Psoas muscle (tissue), 7 donors: ENCODE measurements at regions not wholly inside any gene's neighbourhood (a gene's known extent, or its start where the extent isn't known, plus 50 kb on each side); places are given as distances from the start of the nearest gene placed in this dataset.

ENCODE experiments used
- ATAC-seq, 4 donors: fragments of 200-7000 bp; cut with Tn5 transposase; one replicate each; pipeline ENCODE4 v1.9.1; 2020; ENCODE audit warnings: moderate library complexity in 3 of 4, mild to moderate bottlenecking in 2 of 4
- DNase-seq, 2 donors: peaks; one replicate each; pipeline ENCODE4 v3.0.0-alpha.2; 2020
- H3K27ac ChIP-seq: fragments of 200-600 bp; one replicate; pipeline ENCODE4 v1.8.0; 2022
- H3K27me3 ChIP-seq, 3 donors: fragments of 200-600 bp in 1 of 3; one replicate each; pipeline versions ENCODE4 v1.6.1 to v1.8.0; 2013 to 2022; ENCODE audit warnings: low read length in 2 of 3, mild to moderate bottlenecking in 2 of 3, moderate library complexity in 1 of 3; ENCODE audit not compliant: insufficient read depth in 3 of 3
- H3K36me3 ChIP-seq, 2 donors: fragments of 200-600 bp in 1 of 2; one replicate each; pipeline versions ENCODE4 v1.6.1 to v1.8.0; 2013 to 2022; ENCODE audit warnings: low read depth in 1 of 2, mild to moderate bottlenecking in 1 of 2, moderate library complexity in 1 of 2; ENCODE audit not compliant: insufficient read depth in 1 of 2
- H3K4me1 ChIP-seq: fragments of 200-600 bp; one replicate; pipeline ENCODE4 v1.8.0; 2022
- H3K4me3 ChIP-seq: fragments of 200-600 bp; one replicate; pipeline ENCODE4 v1.8.0; 2022; ENCODE audit warnings: mild to moderate bottlenecking
- H3K9me3 ChIP-seq: fragments of 200-600 bp; one replicate; pipeline ENCODE4 v1.8.0; 2022
- CTCF ChIP-seq: fragments of 200-600 bp; IDR thresholded peaks from one replicate; pipeline ENCODE4 v1.8.0; 2022; ENCODE audit warnings: antibody characterized with exemption
- WGBS, 3 donors: extraction: QIAGEN DNeasy Blood & Tissue Kit; methylation state at CpG; one replicate each; pipeline versions ENCODE4 v1.1.6 to v1.1.7; 2013; 5-methylcytosine and 5-hydroxymethylcytosine counted together
- intact Hi-C, 2 donors: fragments of 100-400 bp; cut with DNase I; formaldehyde crosslinking; loops; one replicate each; pipeline versions ENCODE4 v1.11.0 to v1.14.2; 2022
- donor health status: healthy with polysubstance abuse.
- donor health status: DM: no; HTN: no; CAD: no; lungs with moderate emphysema.
- donor health status: Bipolar disorder and iron deficiency.
- donor health status: healthy.
- donor health status: DM: yes; HTN: yes; CAD: no.
- donor health status: DM: no; HTN: no; CAD: no.
- donor health status: DM: yes; HTN: yes; CAD: no.

GRCh38 chr2:37796481-37796880 lies 125.0 kb upstream of the CDC42EP3 start:
- Histone ChIP-seq H3K27ac (no peak overlapping the region), H3K36me3 (no peaks in the 10 kb centered on the region), H3K4me1 (peaks cover 38% of the 10 kb centered on the region), H3K27me3 (no peaks in the 10 kb centered on the region), H3K9me3 (no peaks in the 10 kb centered on the region), H3K4me3 (no peak overlapping the region)
- ATAC-seq (no peak), DNase-seq (no peak)
- WGBS, 3 donors: 84 to 89% (median 86%) methylated on average over 4 of the region's 4 CpGs
- intact Hi-C loops: loop anchor here in 1 of 2 donors (2.0 kb wide), 1 partner anchor 30 kb away; no protein-coding TSS in a partner anchor
- TF ChIP-seq CTCF: no peak

- DNase-seq: no peak
- Histone ChIP-seq H3K9me3 (no peaks in the 10 kb centered on the region), H3K4me3 (no peak overlapping the region), H3K27ac (no peak overlapping the region), H3K36me3 (no peaks in the 10 kb centered on the region), H3K27me3 (no peaks in the 10 kb centered on the region), H3K4me1 (peaks cover 38% of the 10 kb centered on the region)
- TF ChIP-seq CTCF: no peak
- intact Hi-C loops: loop anchor here in 1 of 2 donors (2.0 kb wide), 1 partner anchor 30 kb away; no protein-coding TSS in a partner anchor
- ATAC-seq: no peak
- WGBS, 3 donors: 77 to 87% (median 77%) methylated on average over 3 of the region's 3 CpGs
Observed at GRCh38 chr2:37797081-37797480, 125.6 kb upstream of the CDC42EP3 start.

DNA sequence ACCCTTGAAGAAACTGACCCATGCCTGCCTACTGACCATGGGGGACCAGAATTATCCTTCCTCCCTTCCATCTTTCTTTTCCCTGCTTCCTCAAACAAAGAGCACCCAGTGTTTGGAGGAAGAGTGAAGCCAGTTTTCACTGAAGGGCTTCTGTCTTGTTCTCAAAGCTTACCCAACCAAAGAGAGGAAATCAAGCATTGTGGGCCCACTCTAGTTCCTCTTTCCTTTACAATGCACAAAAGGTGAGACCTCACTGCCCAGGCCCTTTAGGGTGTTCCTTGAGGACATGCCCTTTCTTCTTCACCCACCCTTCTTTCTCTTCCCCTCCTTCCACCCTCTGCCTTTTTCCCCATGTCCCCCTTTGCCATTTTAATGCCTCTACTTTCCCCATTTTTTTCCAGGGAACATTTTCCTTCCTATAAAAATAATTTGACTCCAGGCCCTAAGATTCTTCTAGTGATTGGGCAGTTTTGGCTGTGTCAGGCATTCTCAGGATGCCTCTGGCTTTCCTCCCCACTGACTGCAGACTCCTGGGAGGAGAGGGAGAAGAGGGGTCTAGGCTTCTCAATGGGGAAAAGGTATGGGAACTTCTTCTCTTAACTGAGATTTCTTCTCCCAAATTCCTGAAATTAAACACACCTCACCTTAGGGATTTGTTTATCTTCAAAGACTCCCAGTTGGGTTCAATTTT lies 126.6 kb upstream of the RMDN2 start:
- no peaks in the 10 kb centered on the region for H3K9me3 ChIP-seq
- H3K36me3 ChIP-seq: no peaks in the 10 kb centered on the region
- DNase-seq (no peak), ATAC-seq (no peak)
- no peak overlapping the region for H3K4me3 ChIP-seq
- no peak for TF ChIP-seq CTCF
- H3K4me1 ChIP-seq: peaks cover 30% of the 10 kb centered on the region
- no peaks in the 10 kb centered on the region for H3K27me3 ChIP-seq
- intact Hi-C loops: no loop called here
- H3K27ac ChIP-seq: no peak overlapping the region

DNA sequence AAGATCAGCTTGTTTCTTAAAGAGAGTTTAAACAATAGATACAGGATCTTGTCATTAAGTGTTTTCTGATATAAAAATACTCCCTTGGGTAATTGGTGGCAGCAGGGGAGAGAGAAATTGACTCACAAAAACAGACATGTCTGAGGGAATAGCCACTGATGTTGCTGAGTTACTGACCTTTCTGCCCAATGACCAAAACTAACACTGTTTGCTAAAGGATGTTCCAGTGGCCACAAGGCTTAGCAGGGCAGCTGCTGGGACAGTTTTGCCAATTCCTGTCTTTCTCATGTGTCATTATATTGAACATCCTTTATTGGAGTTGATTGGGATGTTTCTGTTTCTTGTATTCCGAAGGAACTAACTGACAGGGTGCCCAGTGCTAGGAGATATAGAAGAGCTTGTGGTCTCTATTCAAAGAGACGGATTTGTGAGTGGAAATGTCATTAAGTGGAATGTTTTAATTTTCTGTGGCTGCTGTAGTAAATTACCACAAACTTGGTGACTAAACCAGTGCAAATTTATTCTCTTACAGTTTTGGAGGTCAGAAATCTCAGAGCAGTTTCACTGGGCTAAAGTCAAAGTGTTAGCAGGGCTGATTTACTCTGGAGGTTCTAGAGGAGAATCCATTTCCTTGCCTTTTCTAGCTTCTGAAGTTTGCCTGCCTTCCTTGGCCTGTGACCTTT lies 124.8 kb upstream of the RMDN2 start:
- DNase-seq (no peak), ATAC-seq (no peak)
- Histone ChIP-seq H3K4me3 (no peak overlapping the region), H3K36me3 (no peaks in the 10 kb centered on the region), H3K4me1 (peaks cover 15% of the 10 kb centered on the region), H3K27me3 (no peaks in the 10 kb centered on the region), H3K27ac (no peak overlapping the region), H3K9me3 (no peaks in the 10 kb centered on the region)
- intact Hi-C loops: no loop called here
- TF ChIP-seq CTCF: no peak
- WGBS, 3 donors: 74 to 88% (median 76%) methylated on average over 2 of the region's 2 CpGs
